ENCODE measurements at regions not wholly inside any gene's neighbourhood (a gene's known extent, or its start where the extent isn't known, plus 50 kb on each side); places are given as distances from the start of the nearest gene placed in this dataset.
"Not testable (repeated sequence)": the region's sequence is repeated elsewhere in the genome, so short reads cannot be mapped to it uniquely, and the experiment has no call there.

DNA sequence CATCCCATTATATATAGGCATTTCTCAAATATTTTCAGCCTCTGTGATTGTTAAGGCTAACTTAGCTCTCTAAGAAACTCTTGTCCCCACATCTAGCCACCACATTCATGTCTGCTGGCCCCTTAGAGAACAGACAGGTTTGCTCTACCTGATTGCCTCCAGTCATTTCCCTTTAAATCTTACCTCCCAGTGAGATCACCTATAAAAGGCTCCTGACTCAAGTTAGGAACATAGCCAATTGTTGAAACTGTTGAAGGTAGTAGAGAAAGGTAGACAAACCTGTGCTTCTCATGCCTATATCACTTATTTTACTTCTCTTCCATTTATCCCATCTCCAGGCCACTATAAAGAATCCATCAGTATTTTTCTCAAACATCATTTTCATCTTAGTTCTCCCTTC is 771.4 kb downstream of the DIAPH3 start:
- no peak for DNase-seq

DNA sequence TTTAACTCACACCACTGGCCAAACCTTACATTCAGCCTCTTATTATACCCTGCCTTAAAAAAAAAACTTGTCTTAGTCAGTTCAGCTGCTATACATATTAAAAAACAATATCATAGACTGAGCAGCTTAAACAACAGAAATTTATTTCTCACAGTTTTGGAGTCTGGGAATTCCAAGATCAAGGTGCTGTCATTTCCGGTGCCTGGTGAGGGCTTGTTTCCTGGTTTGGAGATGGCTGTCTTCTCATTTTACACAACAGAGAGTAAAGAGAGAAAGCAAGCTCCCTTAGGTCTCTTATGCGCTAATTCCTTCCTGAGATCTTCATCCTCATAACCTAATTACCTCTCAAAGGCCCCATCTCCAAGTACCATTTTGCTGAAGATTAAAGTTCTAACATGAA is 769.2 kb downstream of the DIAPH3 start:
- no peak for DNase-seq

DNA sequence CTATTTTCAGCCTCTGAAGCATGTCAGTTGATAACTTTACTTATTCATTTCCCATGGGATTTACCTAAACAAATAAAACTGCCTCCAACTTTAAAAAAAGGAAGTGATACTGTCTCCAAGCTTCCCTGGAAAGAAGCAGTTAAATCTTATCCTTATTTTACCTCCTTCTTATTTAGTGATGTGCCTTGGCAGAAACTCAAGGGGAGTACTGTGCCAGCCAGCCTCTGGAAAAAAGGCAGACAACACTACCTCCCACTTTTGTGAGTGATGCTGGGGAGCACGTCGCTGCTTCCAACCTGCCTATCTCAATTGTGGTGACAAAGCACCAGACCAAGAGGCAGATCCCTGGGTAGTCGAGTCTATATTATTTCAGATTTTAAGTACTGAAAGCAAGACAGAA is 765.6 kb downstream of the DIAPH3 start:
- DNase-seq = no peak

GRCh38 chr13:59398661-59399060 is 765.1 kb downstream of the DIAPH3 start:
- DNase-seq = no peak

DNA sequence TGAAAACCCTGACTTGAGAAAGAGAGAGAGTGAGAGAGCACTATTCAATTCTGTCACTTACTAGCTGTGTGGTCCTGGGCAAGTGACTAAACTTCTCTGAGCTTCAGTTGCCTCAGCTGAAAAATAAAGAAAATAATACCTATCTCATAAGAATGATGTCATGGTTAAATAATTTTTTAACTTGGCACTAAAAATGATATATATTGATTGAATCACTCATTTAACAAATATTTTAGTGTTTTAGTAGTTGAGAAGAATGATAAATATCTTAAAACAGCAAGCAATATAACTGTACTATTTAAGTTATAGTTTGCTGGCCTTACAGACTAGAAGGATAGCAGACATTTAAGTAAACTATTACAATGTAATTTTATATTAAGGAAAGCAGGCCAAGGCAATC is 764.2 kb downstream of the DIAPH3 start:
- DNase-seq = no peak

GRCh38 chr13:59404331-59404730 is 759.4 kb downstream of the DIAPH3 start:
- DNase-seq = no peak

DNA sequence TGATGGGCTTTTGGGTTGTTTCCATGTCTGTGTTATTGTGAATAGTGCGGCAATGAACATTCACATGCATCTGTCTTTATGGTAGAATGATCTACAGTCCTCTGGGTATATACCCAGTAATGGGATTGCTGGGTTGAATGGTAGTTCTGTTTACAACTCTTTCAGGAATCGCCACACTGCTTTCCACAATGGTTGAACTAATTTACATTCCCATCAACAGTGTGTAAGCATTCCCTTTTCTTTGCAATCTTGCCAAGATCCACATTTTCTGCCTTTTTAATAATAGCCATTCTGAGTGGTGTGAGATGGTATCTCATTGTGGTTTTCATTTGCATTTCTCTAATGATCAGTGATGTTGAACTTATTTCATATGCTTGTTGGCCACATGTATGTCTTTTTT is 756.5 kb downstream of the DIAPH3 start:
- DNase-seq = not testable (repeated sequence)

- DNase-seq = no peak
Measured at GRCh38 chr13:59408738-59409137, 755.0 kb downstream of the DIAPH3 start.

DNA sequence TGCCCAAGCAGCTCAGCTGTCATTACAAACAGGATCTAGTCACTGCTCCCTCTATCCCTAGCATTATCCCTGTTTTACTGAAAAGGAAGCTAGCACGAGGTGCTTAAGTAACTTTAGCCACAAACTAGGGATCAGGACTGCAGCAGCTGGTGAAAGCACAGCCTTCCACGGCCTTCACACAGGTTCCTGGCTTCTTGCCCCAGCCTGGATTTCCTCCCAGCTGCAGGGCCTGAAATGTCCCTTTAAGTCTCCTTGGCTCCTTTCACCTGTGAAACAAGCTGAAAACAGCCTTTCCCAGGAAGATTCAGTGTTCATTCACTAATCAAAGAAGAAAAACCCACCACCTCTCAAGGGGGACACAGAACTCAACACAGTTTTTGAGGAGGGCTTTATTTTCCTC is 754.5 kb downstream of the DIAPH3 start:
- DNase-seq = no peak

- no peak for DNase-seq
Measured at GRCh38 chr13:59409634-59410200, 754.0 kb downstream of the DIAPH3 start.

DNA sequence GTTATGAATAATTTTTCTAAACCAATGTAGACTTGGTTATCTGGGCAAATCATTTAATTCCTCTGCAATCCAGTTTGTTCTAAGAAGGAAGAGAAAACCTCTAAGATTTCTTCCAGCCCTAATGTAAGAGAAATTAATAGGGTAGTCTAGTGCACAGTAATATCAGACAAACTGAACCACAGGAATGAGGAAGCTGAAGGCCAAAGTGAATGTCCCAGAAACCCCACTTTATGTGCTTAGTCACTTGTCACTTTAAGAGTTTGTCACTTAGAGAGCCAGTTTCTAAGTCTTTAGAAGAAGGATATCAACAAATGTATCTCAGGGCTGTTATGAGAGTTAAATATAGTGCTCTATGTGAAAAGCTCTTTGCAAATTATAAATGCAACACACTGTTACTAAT is 750.6 kb downstream of the DIAPH3 start:
- no peak for DNase-seq

GRCh38 chr13:59414006-59414405 is 749.7 kb downstream of the DIAPH3 start:
- no peak for DNase-seq

DNA sequence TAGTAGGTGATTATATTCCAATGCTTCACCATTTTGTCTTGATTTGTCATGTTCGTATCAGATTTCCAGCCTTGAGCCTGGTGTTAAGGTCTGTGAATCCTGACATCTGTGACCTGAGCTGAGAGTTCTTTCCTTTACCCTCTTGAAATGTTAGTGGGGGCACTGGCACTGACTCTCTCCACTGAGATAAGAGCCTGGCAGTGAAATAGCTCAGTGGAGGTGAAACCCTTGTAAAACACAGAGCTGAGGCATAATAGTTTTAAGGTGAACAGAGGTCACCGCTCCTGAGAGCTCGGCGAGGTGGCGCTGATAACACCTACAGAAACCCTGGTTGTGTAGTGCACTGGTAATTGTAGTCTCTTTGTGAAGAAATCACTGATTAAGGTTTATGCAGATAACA is 748.2 kb downstream of the DIAPH3 start:
- no peak for DNase-seq

DNA sequence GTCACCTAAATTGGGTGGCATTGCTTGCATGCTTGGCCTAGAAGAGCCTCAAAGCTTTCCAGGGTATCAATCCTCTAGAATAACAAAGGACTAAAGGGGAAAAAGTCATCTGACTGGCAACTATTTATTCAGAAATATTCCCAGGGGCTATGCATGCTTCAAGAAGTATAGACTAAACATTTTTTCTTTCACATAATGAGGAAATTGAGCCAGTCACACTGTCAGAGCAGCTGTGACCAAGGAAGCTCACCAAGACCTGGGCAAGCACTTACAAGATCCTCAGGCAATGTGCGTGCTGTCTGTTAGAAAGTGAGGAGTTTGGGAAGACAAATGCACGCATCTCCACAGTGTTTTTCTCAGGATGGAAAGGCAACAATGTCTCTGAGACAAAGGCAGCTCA is 747.2 kb downstream of the DIAPH3 start:
- no peak for DNase-seq

DNA sequence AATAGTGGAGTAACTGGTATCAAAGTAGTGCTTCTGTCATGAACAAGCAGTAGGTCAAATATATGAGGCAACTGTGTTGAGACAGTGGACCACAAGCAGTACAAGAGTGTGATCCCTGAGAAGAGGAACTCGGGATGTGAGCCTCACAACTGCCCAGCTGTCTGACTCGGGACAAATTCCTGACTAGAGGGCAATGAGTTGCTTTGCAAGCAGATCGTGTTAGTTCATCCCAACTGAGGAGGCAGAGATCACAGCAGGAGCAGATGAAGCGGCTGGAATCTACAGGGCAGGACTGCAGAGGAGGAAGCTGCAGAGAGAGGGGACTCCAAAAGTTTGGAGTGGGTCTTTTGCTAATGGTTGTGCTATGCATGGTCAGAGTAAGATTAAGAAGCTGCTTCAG is 741.1 kb downstream of the DIAPH3 start:
- no peak for DNase-seq

DNA sequence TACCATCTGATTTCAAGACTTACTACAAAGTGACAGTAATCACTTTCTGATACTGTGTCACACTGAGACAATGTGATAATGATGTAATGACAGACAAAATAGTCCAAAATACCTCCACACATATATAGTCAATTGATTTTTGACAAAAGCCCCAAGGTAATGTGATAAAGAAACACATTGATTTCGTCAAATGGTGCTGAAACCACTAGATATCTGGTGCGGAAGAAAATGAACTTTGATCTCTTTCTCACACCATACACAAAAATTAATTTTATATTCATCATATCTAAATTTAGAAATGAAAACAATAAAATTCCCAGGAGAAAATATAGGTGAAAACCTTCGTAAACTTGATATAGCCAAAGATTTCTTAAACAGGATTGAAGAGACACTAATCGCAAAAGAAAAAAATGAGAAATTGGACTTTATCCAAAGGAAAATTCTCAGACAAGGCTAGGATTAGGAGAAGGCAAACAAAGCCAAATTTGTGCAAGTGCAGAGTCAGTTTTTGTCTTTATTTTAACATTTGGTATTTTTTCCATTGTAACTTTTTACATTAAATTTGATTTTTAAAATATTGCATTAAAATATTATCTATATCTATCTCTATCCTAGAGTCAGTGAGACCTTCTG is 739.9 kb downstream of the DIAPH3 start:
- no peak for DNase-seq

GRCh38 chr13:59424661-59425060 is 739.1 kb downstream of the DIAPH3 start:
- DNase-seq = no peak

GRCh38 chr13:59425211-59425741 is 738.5 kb downstream of the DIAPH3 start:
- no peak for DNase-seq

GRCh38 chr13:59435024-59435423 is 728.7 kb downstream of the DIAPH3 start:
- DNase-seq = no peak

DNA sequence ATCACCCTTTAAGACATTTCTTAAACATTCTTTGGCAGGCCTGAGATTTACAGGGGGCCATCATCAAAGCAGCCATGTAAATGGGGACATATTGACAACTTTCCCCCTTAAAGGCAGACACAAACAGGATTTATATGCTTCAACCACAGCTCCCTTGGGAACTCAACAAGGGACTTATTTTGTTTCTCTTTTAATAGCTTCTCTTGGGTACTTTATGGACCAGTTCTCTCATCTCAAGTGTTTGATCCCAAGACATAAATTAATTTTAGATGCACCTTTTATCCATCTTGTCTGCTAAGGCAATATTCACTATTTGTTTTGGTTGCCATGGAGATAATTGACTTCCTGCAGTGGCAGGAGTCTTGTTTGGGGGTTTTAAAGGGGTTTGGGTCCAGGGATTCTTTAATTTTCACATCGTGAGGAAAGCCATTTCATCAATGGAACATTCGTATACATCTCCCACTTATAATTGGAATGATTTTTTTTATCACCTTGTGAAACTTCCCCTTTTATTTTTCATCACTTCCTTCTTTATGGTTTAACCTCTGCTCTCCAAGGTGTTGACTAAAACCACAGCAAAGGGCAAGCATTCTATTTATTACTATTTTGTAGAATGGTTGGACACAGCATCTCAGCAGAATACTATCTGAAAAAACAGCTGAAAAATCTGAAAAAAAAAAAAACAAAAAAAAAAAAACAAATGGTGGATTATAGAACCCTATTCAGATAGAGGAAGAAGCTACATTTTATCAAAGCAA is 726.0 kb downstream of the DIAPH3 start:
- DNase-seq = no peak

- DNase-seq = no peak
Measured at GRCh38 chr13:59439776-59440428, 723.8 kb downstream of the DIAPH3 start.

- DNase-seq = not testable (repeated sequence)
Measured at GRCh38 chr13:59441068-59441467, 722.7 kb downstream of the DIAPH3 start.

DNA sequence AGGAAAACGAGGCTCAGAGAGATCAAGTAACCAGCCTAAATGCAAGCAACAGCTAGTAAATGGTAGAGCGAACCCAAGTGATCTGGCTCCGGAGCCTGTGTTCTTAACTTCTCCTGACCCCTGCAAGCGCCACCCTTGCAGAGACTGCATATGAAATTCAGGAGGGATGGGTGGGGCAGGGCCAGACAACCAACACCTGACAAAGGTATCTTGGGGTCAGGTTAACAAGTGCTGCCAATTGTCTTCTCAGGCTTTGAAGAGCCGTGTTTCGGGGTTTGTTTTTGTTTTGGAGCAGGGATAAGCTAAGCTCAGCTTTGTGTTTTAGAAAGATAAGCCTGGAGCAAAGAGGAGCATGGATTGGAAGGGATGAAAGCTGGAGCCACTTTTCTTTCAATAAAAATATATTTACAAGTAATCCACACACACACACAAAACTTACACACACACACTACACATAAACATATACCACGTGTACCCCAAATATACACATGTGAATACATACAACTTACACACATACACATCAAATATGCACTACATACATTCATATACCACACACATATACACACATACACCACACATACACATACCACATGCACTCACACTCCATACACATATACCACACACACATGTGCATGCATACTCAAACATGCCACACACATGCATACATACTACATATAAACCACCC is 722.0 kb downstream of the DIAPH3 start:
- no peak for DNase-seq

All from NCI-H510A treated with DMSO at 0.1 percent for 48 hours (cell line).